HepG2 (cell line): ENCODE measurements at regions not wholly inside any gene's neighbourhood (a gene's known extent, or its start where the extent isn't known, plus 50 kb on each side); places are given as distances from the start of the nearest gene placed in this dataset.

Source experiments
- ATAC-seq: fragments of 200-7000 bp; cut with Tn5 transposase; 3 replicates; pipeline ENCODE4 v1.9.1; 2020; ENCODE audit warnings: mild to moderate bottlenecking, moderate library complexity
- BruUV-seq: library from RNA; stranded (reverse); fragments of 400-500 nt; replicated peaks from 2 replicates; lab custom pipeline; 2021; lab: Mats Ljungman, UMichigan
- CTCF ChIA-PET: fragments of 300-600 bp; formaldehyde crosslinking; extraction: SDS; loops from one replicate; lab custom pipeline; 2021; ENCODE audit warnings: low total read pairs, inconsistent platforms, low intra/inter-chr PET ratio; lab: Yijun Ruan, JAX
- POLR2A ChIA-PET: fragments of 350-600 bp; sonication (Branson Sonifier 250); formaldehyde crosslinking; loops from one replicate; lab custom pipeline; 2020; ENCODE audit warnings: antibody characterized with exemption, inconsistent platforms; lab: Yijun Ruan, JAX
- DNase-seq: peaks from one replicate; pipeline ENCODE4 v3.0.0-alpha.2; 2015; ENCODE audit warnings: low spot score
- FAIRE-seq: peaks from 3 replicates; lab custom pipeline; 2011; peaks lifted over from hg19 to GRCh38; lab: Jason Lieb, UNC
- H2AFZ ChIP-seq: one replicate; pipeline ENCODE4 v1.6.1; 2011; ENCODE audit warnings: low read length, inconsistent platforms
- H3K27ac ChIP-seq: fragments of 300-600 bp; 3 replicates; pipeline ENCODE4 v1.8.0; 2011; ENCODE audit warnings: mixed run types, mild to moderate bottlenecking, mixed read lengths, low read length, inconsistent platforms; ENCODE audit not compliant: insufficient read depth; ENCODE audit errors: extremely low read length
- H3K27me3 ChIP-seq, 2 experiments: fragments of 200-600 bp in 1 of 2; 2 replicates in 1 of 2; 3 replicates in 1 of 2; pipeline versions ENCODE4 v1.6.0 to v1.8.0; 2011; ENCODE audit warnings: low read length in 2 of 2, mild to moderate bottlenecking in 2 of 2, moderate library complexity in 2 of 2, inconsistent platforms in 1 of 2; ENCODE audit not compliant: insufficient read depth in 2 of 2, control insufficient read depth in 1 of 2
- H3K36me3 ChIP-seq, 2 experiments: fragments of 200-600 bp in 1 of 2; replicated peaks in 1 of 2; 2 replicates in 1 of 2; 3 replicates in 1 of 2; pipeline versions ENCODE4 v1.5.1 to v1.8.0; 2011; ENCODE audit warnings: low read length in 2 of 2, inconsistent platforms in 1 of 2; ENCODE audit not compliant: insufficient read depth in 2 of 2, control insufficient read depth in 1 of 2
- H3K4me1 ChIP-seq: 2 replicates; pipeline ENCODE4 v1.5.1; 2012; ENCODE audit warnings: low read length, inconsistent platforms; ENCODE audit not compliant: insufficient read depth
- H3K4me2 ChIP-seq: 2 replicates; pipeline ENCODE4 v1.6.0; 2011; ENCODE audit warnings: low read depth, low read length, inconsistent platforms
- H3K4me3 ChIP-seq, 3 experiments: fragments of 200-600 bp in 1 of 3; sonication (generic), shearing (Covaris generic) in 1 of 3; replicated peaks in 1 of 3; 2 replicates each; pipeline ENCODE4 v1.5.1; 2011 to 2016; ENCODE audit warnings: low read length in 3 of 3, inconsistent platforms in 2 of 3, low read depth in 2 of 3, mild to moderate bottlenecking in 2 of 3, control low read depth in 1 of 3, mixed read lengths in 1 of 3; ENCODE audit not compliant: insufficient read depth in 1 of 3
- H3K79me2 ChIP-seq: one replicate; pipeline ENCODE4 v1.6.1; 2011; ENCODE audit warnings: low read length, inconsistent platforms; ENCODE audit not compliant: insufficient read depth
- H3K9ac ChIP-seq: 2 replicates; pipeline ENCODE4 v1.6.0; 2011; ENCODE audit warnings: mild to moderate bottlenecking, low read depth, low read length, inconsistent platforms; ENCODE audit not compliant: insufficient read depth
- H3K9me3 ChIP-seq: 2 replicates; pipeline ENCODE4 v1.5.1; 2012; ENCODE audit warnings: mild to moderate bottlenecking, low read length
- H4K20me1 ChIP-seq: 2 replicates; pipeline ENCODE4 v1.6.0; 2011; ENCODE audit warnings: inconsistent platforms, mild to moderate bottlenecking, low read length, moderate library complexity; ENCODE audit not compliant: insufficient read depth
- SIN3A ChIP-seq: IDR thresholded peaks from 2 replicates; pipeline ENCODE4 v1.6.1; 2011; ENCODE audit warnings: low read depth, mild to moderate bottlenecking, control low read depth, low read length, borderline replicate concordance
- TAF1 ChIP-seq: sonication (generic); formaldehyde crosslinking; IDR thresholded peaks from 2 replicates; pipeline ENCODE4 v1.4.0; 2020; ENCODE audit warnings: missing genetic modification reagents
- ZBTB40 ChIP-seq, 2 experiments: fragments of 450-650 bp in 1 of 2; sonication (generic) in 1 of 2; formaldehyde crosslinking in 1 of 2; IDR thresholded peaks; 2 replicates each; pipeline versions ENCODE4 v1.6.1 to v1.8.0; 2016 to 2022; ENCODE audit warnings: antibody characterized with exemption in 1 of 2, mild to moderate bottlenecking in 1 of 2, missing genetic modification reagents in 1 of 2
- ZNF432 ChIP-seq: sonication (generic); formaldehyde crosslinking; IDR thresholded peaks from 2 replicates; pipeline ENCODE4 v1.5.0; 2020; ENCODE audit warnings: missing genetic modification reagents, mild to moderate bottlenecking, borderline replicate concordance
- ZNF589 ChIP-seq: sonication (generic); formaldehyde crosslinking; conservative IDR thresholded peaks from 2 replicates; pipeline ENCODE4 v1.8.0; 2022; ENCODE audit warnings: mild to moderate bottlenecking, moderate library complexity, missing genetic modification reagents
- ZNF629 ChIP-seq: sonication (generic); formaldehyde crosslinking; conservative IDR thresholded peaks from 2 replicates; pipeline ENCODE4 v1.5.0; 2020; ENCODE audit warnings: missing genetic modification reagents
- ZNF772 ChIP-seq: sonication (generic); formaldehyde crosslinking; IDR thresholded peaks from 2 replicates; pipeline ENCODE4 v1.5.0; 2020; ENCODE audit warnings: mild to moderate bottlenecking, missing genetic modification reagents
- WGBS: methylation state at CpG from one replicate; pipeline ENCODE4 v1.1.6; 2017; ENCODE audit warnings: low lambda C conversion rate; 5-methylcytosine and 5-hydroxymethylcytosine counted together
- in situ Hi-C: cut with HindIII; loops from 2 replicates; pipeline ENCODE4 v1.10.0; 2017; ENCODE audit warnings: low pct_unique_long_range_greater_than_20kb; ENCODE audit not compliant: extremely low pct_ligation_motif_present
- intact Hi-C: fragments of 100-400 bp; cut with micrococcal nuclease; formaldehyde crosslinking; loops from one replicate; pipeline ENCODE4 v1.10.0; 2022; ENCODE audit not compliant: unreplicated experiment
- TF ChIP-seq, protein P1 (sequence below): sonication (generic); formaldehyde crosslinking; IDR thresholded peaks from 2 replicates; pipeline ENCODE4 v1.4.0; 2020; ENCODE audit warnings: mild to moderate bottlenecking, missing genetic modification reagents

DNA sequence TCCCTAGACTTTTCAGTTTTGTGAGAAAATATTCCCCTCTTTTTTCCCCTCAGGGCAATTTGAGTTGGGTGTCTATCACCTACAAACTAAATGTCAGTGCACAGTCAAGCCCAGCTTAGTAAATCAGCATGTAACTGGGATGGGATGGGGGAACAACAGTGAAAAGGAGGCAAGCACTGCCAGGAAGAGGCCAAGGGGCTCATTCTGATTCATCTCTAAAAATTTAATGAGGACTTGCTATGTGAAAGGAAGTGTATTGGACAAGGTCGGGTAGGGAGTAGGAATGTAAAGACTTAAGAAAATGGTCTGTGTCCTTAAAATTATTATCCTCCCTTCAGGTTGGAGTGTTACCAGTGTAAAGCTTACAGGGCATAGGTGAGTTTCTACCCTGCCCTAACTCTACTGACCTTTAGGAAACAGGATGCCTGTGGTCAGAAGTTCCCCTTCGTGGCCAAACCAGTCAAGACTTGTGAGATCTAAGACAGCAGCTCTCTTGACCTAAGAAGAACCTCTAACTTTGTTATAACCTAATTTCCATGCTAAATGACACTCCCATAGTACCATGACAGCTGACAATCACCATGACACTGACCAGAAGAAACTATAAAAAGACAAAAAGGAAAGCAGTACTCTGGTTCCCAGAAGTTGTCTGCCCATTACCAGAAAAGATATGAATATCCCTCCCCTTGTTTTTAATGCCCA is 194.4 kb upstream of the LDB2 start:
- FAIRE-seq = no peak
- TF ChIP-seq ZNF589 = no peak
- TF ChIP-seq TAF1 (CRISPR knock-in tag) = no peak
- TF ChIP-seq ZBTB40 (IDR thresholded peaks at IDR 0.05) = no peak
- no peak for TF ChIP-seq ZBTB40 (CRISPR knock-in tag; IDR thresholded peaks at IDR 0.05)
- TF ChIP-seq ZNF772 (CRISPR knock-in tag) = no peak
- TF ChIP-seq ZNF432 (CRISPR knock-in tag) = no peak
- TF ChIP-seq ZNF629 (CRISPR knock-in tag) = no peak
- TF ChIP-seq SIN3A = no peak
- TF ChIP-seq, protein P1, sequence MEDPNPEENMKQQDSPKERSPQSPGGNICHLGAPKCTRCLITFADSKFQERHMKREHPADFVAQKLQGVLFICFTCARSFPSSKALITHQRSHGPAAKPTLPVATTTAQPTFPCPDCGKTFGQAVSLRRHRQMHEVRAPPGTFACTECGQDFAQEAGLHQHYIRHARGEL = no peak
- no peak for DNase-seq
- H3K79me2 ChIP-seq = no peaks in the 10 kb centered on the region
- ATAC-seq = no peak
- H3K27me3 ChIP-seq = no peaks in the 10 kb centered on the region
- H3K9ac ChIP-seq = no peak overlapping the region
- no TSS peak for BruUV-seq
- 0% methylated on average over 2 of the region's 2 CpGs for WGBS
- no peaks in the 10 kb centered on the region for H3K9me3 ChIP-seq
- in situ Hi-C loops (no loop called here), intact Hi-C loops (no loop called here)
- H3K4me1 ChIP-seq = no peaks in the 10 kb centered on the region
- H3K4me3 ChIP-seq = no peak overlapping the region
- ChIA-PET CTCF (no interaction called here), POLR2A (no interaction called here)
- no peaks in the 10 kb centered on the region for H3K36me3 ChIP-seq
- no peak overlapping the region for H3K27ac ChIP-seq
- H4K20me1 ChIP-seq = no peaks in the 10 kb centered on the region
- H3K4me2 ChIP-seq = no peak overlapping the region
- H2AFZ ChIP-seq = no peak overlapping the region
